Suprapubic skin (tissue), 4 donors: ENCODE measurements at regions not wholly inside any gene's neighbourhood (a gene's known extent, or its start where the extent isn't known, plus 50 kb on each side); places are given as distances from the start of the nearest gene placed in this dataset.

Experiments
- CTCF ChIP-seq, 2 donors: fragments of 200-600 bp in 1 of 2; fragments of 450-650 bp in 1 of 2; sonication (generic) in 1 of 2; IDR thresholded peaks; one replicate each; pipeline ENCODE4 v1.5.1; 2016 to 2019; ENCODE audit warnings: antibody characterized with exemption in 2 of 2, mild to moderate bottlenecking in 1 of 2, moderate library complexity in 1 of 2
- EP300 ChIP-seq: sonication (generic); formaldehyde crosslinking; IDR thresholded peaks from one replicate; pipeline ENCODE4 v1.6.1; 2017; ENCODE audit warnings: antibody characterized with exemption
- POLR2AphosphoS5 ChIP-seq, 3 donors: sonication (generic); formaldehyde crosslinking; IDR thresholded peaks; one replicate each; pipeline ENCODE4 v1.6.1; 2017; ENCODE audit warnings: antibody characterized with exemption in 3 of 3

GRCh38 chr11:31874631-31875191, 63.6 kb upstream of the PAX6 start:
- TF ChIP-seq CTCF (IDR thresholded peaks at IDR 0.05) (no peak), EP300 (no peak), POLR2AphosphoS5 (IDR thresholded peaks at IDR 0.05) (no peak)
